ENCODE measurements at regions not wholly inside any gene's neighbourhood (a gene's known extent, or its start where the extent isn't known, plus 50 kb on each side); places are given as distances from the start of the nearest gene placed in this dataset.

GRCh38 chr2:5339473-5339872 is 352.7 kb upstream of the SOX11 start:
- no peak for DNase-seq (ENCODE audit: low spot score)

- no peak for DNase-seq (ENCODE audit: low spot score)
Observed at GRCh38 chr2:5343785-5344335, 348.3 kb upstream of the SOX11 start.

- no peak for DNase-seq (ENCODE audit: low spot score)
Observed at GRCh38 chr2:5352286-5352685, 339.9 kb upstream of the SOX11 start.

- DNase-seq (ENCODE audit: low spot score): no peak
Observed at GRCh38 chr2:5353565-5353964, 338.6 kb upstream of the SOX11 start.

GRCh38 chr2:5359397-5359796 is 332.8 kb upstream of the SOX11 start:
- DNase-seq (ENCODE audit: low spot score): no peak

- no peak for DNase-seq (ENCODE audit: low spot score)
Observed at GRCh38 chr2:5360081-5360480, 332.1 kb upstream of the SOX11 start.

- DNase-seq (ENCODE audit: low spot score): no peak
Observed at GRCh38 chr2:5364361-5364760, 327.8 kb upstream of the SOX11 start.

- peak; percentile 23 for DNase-seq (ENCODE audit: low spot score)
Observed at GRCh38 chr2:5365871-5366461, 326.2 kb upstream of the SOX11 start.

- no peak for DNase-seq (ENCODE audit: low spot score)
Observed at GRCh38 chr2:5367321-5367720, 324.9 kb upstream of the SOX11 start.

GRCh38 chr2:5368263-5368662 is 323.9 kb upstream of the SOX11 start:
- DNase-seq (ENCODE audit: low spot score): no peak

GRCh38 chr2:5369510-5369909 is 322.7 kb upstream of the SOX11 start:
- no peak for DNase-seq (ENCODE audit: low spot score)

GRCh38 chr2:5370158-5370557 is 322.0 kb upstream of the SOX11 start:
- DNase-seq (ENCODE audit: low spot score): no peak

GRCh38 chr2:5372141-5372540 is 320.0 kb upstream of the SOX11 start:
- no peak for DNase-seq (ENCODE audit: low spot score)

GRCh38 chr2:5373200-5373599 is 319.0 kb upstream of the SOX11 start:
- no peak for DNase-seq (ENCODE audit: low spot score)

GRCh38 chr2:5374762-5375161 is 317.4 kb upstream of the SOX11 start:
- no peak for DNase-seq (ENCODE audit: low spot score)

GRCh38 chr2:5377323-5377722 is 314.9 kb upstream of the SOX11 start:
- DNase-seq (ENCODE audit: low spot score): no peak

GRCh38 chr2:5379811-5380210 is 312.4 kb upstream of the SOX11 start:
- DNase-seq (ENCODE audit: low spot score): no peak

- DNase-seq (ENCODE audit: low spot score): no peak
Observed at GRCh38 chr2:5385596-5385995, 306.6 kb upstream of the SOX11 start.

GRCh38 chr2:5387406-5387805 is 304.8 kb upstream of the SOX11 start:
- DNase-seq (ENCODE audit: low spot score): no peak

GRCh38 chr2:5389740-5390139 is 302.4 kb upstream of the SOX11 start:
- DNase-seq (ENCODE audit: low spot score): no peak

GRCh38 chr2:5391362-5391761 is 300.8 kb upstream of the SOX11 start:
- no peak for DNase-seq (ENCODE audit: low spot score)

- DNase-seq (ENCODE audit: low spot score): no peak
Observed at GRCh38 chr2:5392658-5393057, 299.5 kb upstream of the SOX11 start.

GRCh38 chr2:5393474-5393873 is 298.7 kb upstream of the SOX11 start:
- DNase-seq (ENCODE audit: low spot score): no peak

GRCh38 chr2:5394223-5394622 is 298.0 kb upstream of the SOX11 start:
- no peak for DNase-seq (ENCODE audit: low spot score)

All from putamen (tissue), 1 donor.